ENCODE measurements at regions not wholly inside any gene's neighbourhood (a gene's known extent, or its start where the extent isn't known, plus 50 kb on each side); places are given as distances from the start of the nearest gene placed in this dataset.

- TF ChIP-seq CTCF (IDR thresholded peaks at IDR 0.05) = no peak
- Mint-ChIP-seq H3K4me3 (ENCODE audit: unreplicated experiment) (no peak overlapping the region), H3K4me1 (ENCODE audit: low read depth) (peaks cover 45% of the 10 kb centered on the region), H3K27ac (ENCODE audit: unreplicated experiment) (no peak overlapping the region), H3K27me3 (ENCODE audit: low read depth) (peaks cover 79% of the 10 kb centered on the region), H3K36me3 (ENCODE audit: low read depth) (peaks cover 4% of the 10 kb centered on the region), H3K9me3 (ENCODE audit: low read depth) (no peaks in the 10 kb centered on the region)
- no peak for DNase-seq (ENCODE audit: low spot score)
Observed at GRCh38 chr5:50964746-50965653, 298.6 kb downstream of the PARP8 start.

GRCh38 chr5:50965654-50966375 is 299.4 kb downstream of the PARP8 start:
- no peak for TF ChIP-seq CTCF (IDR thresholded peaks at IDR 0.05)
- Mint-ChIP-seq H3K36me3 (ENCODE audit: low read depth) (peaks cover 6% of the 10 kb centered on the region), H3K27ac (ENCODE audit: unreplicated experiment) (no peak overlapping the region), H3K4me3 (ENCODE audit: unreplicated experiment) (no peak overlapping the region), H3K4me1 (ENCODE audit: low read depth) (peaks cover 46% of the 10 kb centered on the region), H3K27me3 (ENCODE audit: low read depth) (peaks cover 82% of the 10 kb centered on the region), H3K9me3 (ENCODE audit: low read depth) (no peaks in the 10 kb centered on the region)
- no peak for DNase-seq (ENCODE audit: low spot score)

DNA sequence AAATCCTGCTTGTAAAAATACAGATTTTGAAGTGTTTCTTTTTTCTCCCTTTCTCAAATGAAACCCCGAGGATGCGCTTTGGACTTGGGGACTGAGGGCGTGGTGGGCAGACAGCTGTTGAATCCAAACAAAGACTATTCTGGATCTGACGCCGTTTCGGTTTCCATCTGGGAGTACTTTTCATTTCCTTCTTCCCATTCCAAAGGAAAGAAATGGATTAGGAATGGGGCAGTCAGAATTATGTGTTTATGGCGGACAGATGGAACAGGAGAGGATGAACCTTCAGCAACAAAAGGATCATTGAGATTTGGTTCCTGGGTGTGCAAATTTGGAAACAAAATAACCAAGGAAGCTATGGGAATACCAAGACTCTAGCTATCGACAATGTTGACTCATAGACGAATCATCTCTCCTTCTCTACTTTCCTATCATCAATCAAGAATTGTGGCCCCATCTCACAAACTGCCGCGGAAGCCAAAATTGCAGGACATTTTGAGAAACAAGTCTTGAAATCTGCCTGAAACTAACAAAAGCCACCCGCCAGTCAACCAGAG is 300.6 kb downstream of the PARP8 start:
- H3K4me1 Mint-ChIP-seq (ENCODE audit: low read depth) = peaks cover 46% of the 10 kb centered on the region
- H3K36me3 Mint-ChIP-seq (ENCODE audit: low read depth) = peaks cover 6% of the 10 kb centered on the region
- no peak overlapping the region for H3K27ac Mint-ChIP-seq (ENCODE audit: unreplicated experiment)
- peaks cover 86% of the 10 kb centered on the region for H3K27me3 Mint-ChIP-seq (ENCODE audit: low read depth)
- no peak overlapping the region for H3K4me3 Mint-ChIP-seq (ENCODE audit: unreplicated experiment)
- no peak for DNase-seq (ENCODE audit: low spot score)
- TF ChIP-seq CTCF (IDR thresholded peaks at IDR 0.05) = no peak
- no peaks in the 10 kb centered on the region for H3K9me3 Mint-ChIP-seq (ENCODE audit: low read depth)

DNA sequence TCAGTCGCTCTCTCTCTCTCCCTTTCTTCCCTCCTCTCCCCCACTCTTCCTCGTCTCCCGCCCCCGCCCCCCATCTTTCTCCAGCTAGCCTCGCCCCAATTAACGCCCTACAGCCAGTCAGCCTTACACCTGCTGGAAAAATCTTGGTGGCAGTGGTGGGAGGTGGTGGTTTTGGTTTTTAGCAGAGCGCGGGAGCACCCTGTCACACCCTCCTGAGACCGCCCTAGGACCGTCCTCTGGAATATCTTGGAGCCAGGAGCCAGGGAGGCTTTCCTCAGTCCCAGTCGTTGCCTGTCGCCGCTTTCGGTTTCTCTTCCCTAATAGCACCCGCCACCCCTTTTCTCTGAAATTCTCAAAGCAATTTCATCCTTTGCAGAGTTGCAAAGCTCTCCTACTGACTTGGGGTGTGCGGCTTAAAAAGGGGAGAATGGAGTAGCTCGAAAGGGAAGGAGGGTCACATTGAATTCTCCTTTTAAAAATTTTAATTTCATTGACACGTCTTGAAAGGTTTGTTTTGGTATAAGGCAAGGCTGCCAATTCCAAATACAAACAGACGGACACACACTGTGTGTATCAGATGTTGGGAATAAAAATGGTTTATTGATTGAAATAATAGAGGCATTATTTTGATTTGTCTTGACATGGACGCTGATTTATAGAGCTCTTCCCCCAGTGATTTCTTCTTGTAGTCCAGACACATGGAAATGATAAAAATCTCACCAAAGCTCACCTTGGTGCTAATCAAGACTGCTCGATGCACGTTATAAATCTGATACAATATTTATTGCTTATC is 301.3 kb downstream of the PARP8 start:
- no peak for DNase-seq (ENCODE audit: low spot score)
- no peaks in the 10 kb centered on the region for H3K9me3 Mint-ChIP-seq (ENCODE audit: low read depth)
- peaks cover 6% of the 10 kb centered on the region for H3K36me3 Mint-ChIP-seq (ENCODE audit: low read depth)
- H3K27me3 Mint-ChIP-seq (ENCODE audit: low read depth) = peaks cover 86% of the 10 kb centered on the region
- no peak for TF ChIP-seq CTCF (IDR thresholded peaks at IDR 0.05)
- no peak overlapping the region for H3K27ac Mint-ChIP-seq (ENCODE audit: unreplicated experiment)
- no peak overlapping the region for H3K4me3 Mint-ChIP-seq (ENCODE audit: unreplicated experiment)
- H3K4me1 Mint-ChIP-seq (ENCODE audit: low read depth) = peaks cover 46% of the 10 kb centered on the region
